Amniotic stem cell (primary cell): ENCODE measurements at regions not wholly inside any gene's neighbourhood (a gene's known extent, or its start where the extent isn't known, plus 50 kb on each side); places are given as distances from the start of the nearest gene placed in this dataset.

ENCODE experiments used
- DNase-seq: peaks from one replicate; lab custom pipeline; 2025; lab: John Stamatoyannopoulos, UW

- no peak for DNase-seq
Measured at GRCh38 chr6:76416821-76417605, 344.6 kb upstream of the IMPG1 start.

GRCh38 chr6:76403064-76403463, 330.6 kb upstream of the IMPG1 start:
- no peak for DNase-seq

GRCh38 chr6:76397966-76398365, 325.5 kb upstream of the IMPG1 start:
- DNase-seq = no peak

- no peak for DNase-seq
Measured at GRCh38 chr6:76382201-76382600, 309.7 kb upstream of the IMPG1 start.

GRCh38 chr6:76381612-76382011, 309.1 kb upstream of the IMPG1 start:
- no peak for DNase-seq

- DNase-seq = no peak
Measured at GRCh38 chr6:76351275-76351674, 278.8 kb upstream of the IMPG1 start.

- no peak for DNase-seq
Measured at GRCh38 chr6:76347539-76347938, 275.1 kb upstream of the IMPG1 start.

- no peak for DNase-seq
Measured at GRCh38 chr6:76342611-76343160, 270.2 kb upstream of the IMPG1 start.

GRCh38 chr6:76330031-76330430, 257.6 kb upstream of the IMPG1 start:
- no peak for DNase-seq

GRCh38 chr6:76326871-76327270, 254.4 kb upstream of the IMPG1 start:
- no peak for DNase-seq
